Left lung (tissue), 4 donors: ENCODE measurements at regions not wholly inside any gene's neighbourhood (a gene's known extent, or its start where the extent isn't known, plus 50 kb on each side); places are given as distances from the start of the nearest gene placed in this dataset.

ENCODE experiments used
- ATAC-seq: fragments of 200-7000 bp; cut with Tn5 transposase; one replicate; pipeline ENCODE4 v1.9.1; 2020; ENCODE audit warnings: moderate library complexity
- DNase-seq, 4 donors: peaks; one replicate each; pipeline ENCODE4 v3.0.0-alpha.2; 2013 to 2020
- H3K27ac ChIP-seq, 2 donors: fragments of 200-600 bp; sonication (generic) in 1 of 2; one replicate each; pipeline versions ENCODE4 v1.5.0 to v1.8.0; 2020 to 2021
- H3K27me3 ChIP-seq, 2 donors: fragments of 200-600 bp; sonication (generic) in 1 of 2; one replicate each; pipeline versions ENCODE4 v1.5.0 to v1.8.0; 2020 to 2021
- H3K36me3 ChIP-seq, 2 donors: fragments of 200-600 bp; sonication (generic) in 1 of 2; one replicate each; pipeline versions ENCODE4 v1.5.0 to v1.8.0; 2020 to 2021
- H3K4me1 ChIP-seq, 2 donors: fragments of 200-600 bp; one replicate each; pipeline ENCODE4 v1.8.0; 2021
- H3K4me3 ChIP-seq, 2 donors: fragments of 200-600 bp; sonication (generic) in 1 of 2; one replicate each; pipeline versions ENCODE4 v1.5.0 to v1.8.0; 2020 to 2021; ENCODE audit warnings: mild to moderate bottlenecking in 1 of 2
- H3K9me3 ChIP-seq, 2 donors: fragments of 200-600 bp; sonication (generic) in 1 of 2; one replicate each; pipeline versions ENCODE4 v1.5.0 to v1.8.0; 2020 to 2021
- intact Hi-C, 2 donors: fragments of 100-400 bp; cut with DNase I; formaldehyde crosslinking; loops; one replicate each; pipeline versions ENCODE4 v1.11.2 to v1.14.2; 2022
- TF ChIP-seq, protein P1 (sequence below), 2 donors: fragments of 200-600 bp; sonication (generic) in 1 of 2; IDR thresholded peaks; one replicate each; pipeline versions ENCODE4 v1.5.0 to v1.8.0; 2021; ENCODE audit warnings: antibody characterized with exemption in 2 of 2
- donor health status: DM: no; HTN: yes; CAD: no.
- donor health status: DM: no; HTN: no; CAD: no.

DNA sequence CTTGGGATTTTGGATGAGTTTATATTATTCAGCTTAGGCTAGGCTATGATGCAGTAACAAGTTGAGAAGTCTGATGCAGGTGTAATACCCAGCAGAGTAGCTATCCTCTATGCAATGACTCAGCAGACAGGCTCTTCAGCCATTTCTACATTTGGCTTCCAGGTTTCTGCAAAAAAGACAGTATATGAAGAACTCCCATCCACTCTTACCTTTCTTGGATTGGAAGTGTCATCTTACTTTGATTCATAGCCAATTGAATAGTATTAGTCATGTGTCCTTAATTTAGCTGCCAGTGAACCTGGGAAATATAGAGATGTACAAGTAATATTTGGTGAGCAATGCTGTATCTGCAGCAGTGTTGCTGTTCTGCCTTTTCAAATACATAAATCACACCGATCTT is 127.8 kb upstream of the NPSR1 start:
- Histone ChIP-seq H3K4me1 (no peaks in the 10 kb centered on the region), H3K27me3 (no peaks in the 10 kb centered on the region), H3K4me3 (no peak overlapping the region), H3K36me3 (no peaks in the 10 kb centered on the region), H3K9me3 (peaks cover 0 to 28% of the 10 kb centered on the region in 2 donors), H3K27ac (no peak overlapping the region)
- no peak for DNase-seq
- TF ChIP-seq, protein P1, sequence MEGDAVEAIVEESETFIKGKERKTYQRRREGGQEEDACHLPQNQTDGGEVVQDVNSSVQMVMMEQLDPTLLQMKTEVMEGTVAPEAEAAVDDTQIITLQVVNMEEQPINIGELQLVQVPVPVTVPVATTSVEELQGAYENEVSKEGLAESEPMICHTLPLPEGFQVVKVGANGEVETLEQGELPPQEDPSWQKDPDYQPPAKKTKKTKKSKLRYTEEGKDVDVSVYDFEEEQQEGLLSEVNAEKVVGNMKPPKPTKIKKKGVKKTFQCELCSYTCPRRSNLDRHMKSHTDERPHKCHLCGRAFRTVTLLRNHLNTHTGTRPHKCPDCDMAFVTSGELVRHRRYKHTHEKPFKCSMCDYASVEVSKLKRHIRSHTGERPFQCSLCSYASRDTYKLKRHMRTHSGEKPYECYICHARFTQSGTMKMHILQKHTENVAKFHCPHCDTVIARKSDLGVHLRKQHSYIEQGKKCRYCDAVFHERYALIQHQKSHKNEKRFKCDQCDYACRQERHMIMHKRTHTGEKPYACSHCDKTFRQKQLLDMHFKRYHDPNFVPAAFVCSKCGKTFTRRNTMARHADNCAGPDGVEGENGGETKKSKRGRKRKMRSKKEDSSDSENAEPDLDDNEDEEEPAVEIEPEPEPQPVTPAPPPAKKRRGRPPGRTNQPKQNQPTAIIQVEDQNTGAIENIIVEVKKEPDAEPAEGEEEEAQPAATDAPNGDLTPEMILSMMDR (IDR thresholded peaks at IDR 0.05): no peak
- intact Hi-C loops: no loop called here
- no peak for ATAC-seq

DNA sequence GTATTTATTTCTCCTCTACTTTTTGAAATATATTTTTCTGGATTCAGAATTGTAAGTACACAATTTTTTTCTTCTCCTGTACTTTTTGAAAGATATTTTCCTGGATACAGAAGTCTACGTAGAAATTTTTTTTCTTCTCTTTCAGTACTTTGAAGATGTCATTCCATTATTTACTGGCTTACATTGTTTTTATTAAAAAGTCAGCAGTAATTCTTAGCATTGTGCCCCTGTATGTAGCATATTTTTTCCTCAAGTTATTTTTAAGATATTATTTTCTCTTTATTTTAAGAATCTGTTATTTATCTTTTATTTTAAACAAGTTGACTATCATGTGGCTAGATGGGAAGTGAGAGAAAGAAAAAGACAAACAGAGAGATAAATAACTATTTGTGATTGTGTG is 119.0 kb upstream of the NPSR1 start:
- intact Hi-C loops: no loop called here
- no peaks in the 10 kb centered on the region for H3K36me3 ChIP-seq

DNA sequence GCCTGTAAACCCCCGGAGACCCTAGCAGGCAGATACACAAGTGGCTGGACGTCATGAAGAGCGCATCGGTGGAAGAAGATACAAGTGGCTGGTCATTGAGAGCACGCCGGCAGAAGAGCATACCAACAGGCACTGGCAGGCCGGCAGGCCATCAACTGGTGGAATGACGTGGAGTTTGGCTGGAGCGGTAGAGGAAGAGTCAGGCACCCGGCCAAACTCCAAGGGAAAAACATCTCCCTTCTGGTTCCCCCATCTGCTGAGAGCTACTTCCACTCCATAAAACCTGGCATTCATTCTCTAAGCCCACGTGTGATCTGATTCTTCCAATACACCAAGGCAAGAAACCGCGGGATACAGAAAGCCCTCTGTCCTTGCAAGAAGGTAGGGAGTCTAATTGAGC is 113.4 kb upstream of the NPSR1 start:
- H3K4me3 ChIP-seq: no peak overlapping the region
- DNase-seq (peak in 1 of 4 donors; percentile 49), ATAC-seq (no peak)
- TF ChIP-seq, protein P1 (IDR thresholded peaks at IDR 0.05): no peak
- no peaks in the 10 kb centered on the region for H3K36me3 ChIP-seq
- no peaks in the 10 kb centered on the region for H3K4me1 ChIP-seq
- intact Hi-C loops: no loop called here
- H3K27ac ChIP-seq: no peak overlapping the region
- H3K27me3 ChIP-seq: no peaks in the 10 kb centered on the region
- H3K9me3 ChIP-seq: peaks cover 0 to 32% of the 10 kb centered on the region in 2 donors

More for the DNA sequence above, 119.0 kb upstream of the NPSR1 start:
- H3K4me3 ChIP-seq: no peak overlapping the region
- no peaks in the 10 kb centered on the region for H3K4me1 ChIP-seq
- TF ChIP-seq, protein P1 (IDR thresholded peaks at IDR 0.05): no peak
- H3K27me3 ChIP-seq: no peaks in the 10 kb centered on the region
- no peak for ATAC-seq
- no peak overlapping the region for H3K27ac ChIP-seq
- H3K9me3 ChIP-seq: peaks cover 0 to 33% of the 10 kb centered on the region in 2 donors
- no peak for DNase-seq

DNA sequence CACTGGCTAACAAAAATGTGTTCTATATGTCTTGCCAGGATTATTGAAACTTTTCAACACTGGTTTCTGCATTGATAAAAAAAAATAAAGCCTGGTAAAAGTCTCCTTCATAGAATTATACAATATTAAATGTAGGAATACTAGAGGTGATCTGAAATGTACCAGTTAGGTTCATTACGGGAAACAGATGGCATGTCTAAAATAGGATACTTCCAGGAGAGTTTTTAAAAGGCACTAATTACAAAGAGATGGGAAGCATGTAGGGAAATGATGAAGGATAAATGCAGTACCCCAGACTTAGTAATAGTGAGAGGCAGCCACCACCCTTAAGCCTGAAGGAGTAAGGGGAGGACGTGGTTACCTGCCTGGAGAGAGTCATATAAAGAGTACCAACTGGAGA is 107.0 kb upstream of the NPSR1 start:
- no peak overlapping the region for H3K4me3 ChIP-seq
- intact Hi-C loops: no loop called here

DNA sequence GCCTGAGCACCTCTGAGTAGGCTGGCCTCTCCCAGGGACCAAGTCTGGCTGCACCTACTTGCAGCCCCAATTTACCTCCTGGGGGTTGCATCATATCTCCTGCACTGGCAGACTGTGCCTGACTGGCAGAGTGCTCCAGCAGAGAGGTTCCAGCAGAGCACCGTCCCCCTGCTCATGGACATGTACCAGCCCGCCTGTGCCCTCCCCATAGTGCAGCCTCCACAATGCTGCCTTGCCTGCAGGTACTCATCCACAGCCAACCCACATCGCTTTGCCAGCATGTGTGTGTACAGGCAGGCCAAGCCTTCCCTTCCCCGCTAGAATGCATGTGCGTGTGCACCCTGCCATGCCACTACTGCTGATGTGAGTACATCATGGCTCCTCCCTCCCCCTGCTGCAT is 105.5 kb upstream of the NPSR1 start:
- Histone ChIP-seq H3K27me3 (no peaks in the 10 kb centered on the region), H3K9me3 (peaks cover 0 to 56% of the 10 kb centered on the region in 2 donors), H3K4me1 (no peaks in the 10 kb centered on the region), H3K36me3 (no peaks in the 10 kb centered on the region), H3K27ac (no peak overlapping the region), H3K4me3 (no peak overlapping the region)
- DNase-seq (peak in 1 of 4 donors; percentile 32), ATAC-seq (no peak)
- intact Hi-C loops: no loop called here
- TF ChIP-seq, protein P1 (IDR thresholded peaks at IDR 0.05): no peak

More for the DNA sequence above, 107.0 kb upstream of the NPSR1 start:
- Histone ChIP-seq H3K36me3 (no peaks in the 10 kb centered on the region), H3K27ac (no peak overlapping the region), H3K27me3 (no peaks in the 10 kb centered on the region), H3K9me3 (peaks cover 0 to 42% of the 10 kb centered on the region in 2 donors), H3K4me1 (no peaks in the 10 kb centered on the region)
- TF ChIP-seq, protein P1 (IDR thresholded peaks at IDR 0.05): no peak
- no peak for DNase-seq
- no peak for ATAC-seq
